Posterior cingulate gyrus (tissue), 11 donors: ENCODE measurements at regions not wholly inside any gene's neighbourhood (a gene's known extent, or its start where the extent isn't known, plus 50 kb on each side); places are given as distances from the start of the nearest gene placed in this dataset.

ENCODE experiments used
- DNase-seq, 10 donors: peaks; one replicate each; pipeline versions ENCODE4 v3.0.0 to v3.0.0-alpha.2; 2020 to 2021; ENCODE audit warnings: mixed read lengths in 3 of 10
- intact Hi-C: fragments of 100-400 bp; cut with DNase I; formaldehyde crosslinking; loops from one replicate; pipeline ENCODE4 v1.15.1; 2023

DNA sequence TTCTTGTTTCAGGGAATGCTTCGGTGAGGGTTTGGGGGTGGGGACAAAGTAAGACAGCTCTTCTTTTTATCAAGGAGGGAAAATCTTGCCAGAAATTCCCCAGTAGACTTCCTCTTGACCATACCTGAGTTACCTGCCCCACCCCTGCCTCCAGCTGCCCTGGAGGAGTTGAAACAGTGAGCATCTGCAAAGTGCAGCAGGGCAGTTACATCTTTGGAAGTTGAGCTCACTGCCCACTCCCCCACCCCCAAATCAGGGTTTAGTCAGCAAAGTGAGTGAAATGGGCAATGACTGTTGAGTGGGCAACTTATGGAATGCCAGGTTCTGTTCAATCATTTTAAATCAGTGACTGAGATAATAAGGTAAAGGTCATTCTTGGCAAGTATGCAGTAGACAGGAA is 98.8 kb downstream of the BANF2 start:
- intact Hi-C loops = no loop called here
- DNase-seq = no peak

DNA sequence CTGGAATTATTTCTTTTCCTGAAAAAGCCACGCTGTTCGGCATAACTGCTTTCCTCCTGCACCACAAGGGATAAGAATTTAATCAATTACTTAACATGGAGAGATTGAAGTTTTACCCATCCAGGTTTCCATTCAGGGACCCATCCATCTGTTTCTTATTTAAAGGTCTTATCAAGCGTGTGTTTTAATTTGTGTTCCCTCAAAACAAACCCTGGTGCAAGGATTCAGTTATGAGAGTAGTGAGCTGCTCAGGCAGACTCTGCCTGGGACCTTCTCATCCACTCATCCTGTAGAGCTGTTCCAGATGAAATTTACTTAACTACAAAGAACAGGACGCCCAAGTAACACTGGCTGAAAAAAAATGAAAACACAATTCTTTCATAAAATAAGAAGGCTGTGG is 97.8 kb downstream of the BANF2 start:
- no peak for DNase-seq

DNA sequence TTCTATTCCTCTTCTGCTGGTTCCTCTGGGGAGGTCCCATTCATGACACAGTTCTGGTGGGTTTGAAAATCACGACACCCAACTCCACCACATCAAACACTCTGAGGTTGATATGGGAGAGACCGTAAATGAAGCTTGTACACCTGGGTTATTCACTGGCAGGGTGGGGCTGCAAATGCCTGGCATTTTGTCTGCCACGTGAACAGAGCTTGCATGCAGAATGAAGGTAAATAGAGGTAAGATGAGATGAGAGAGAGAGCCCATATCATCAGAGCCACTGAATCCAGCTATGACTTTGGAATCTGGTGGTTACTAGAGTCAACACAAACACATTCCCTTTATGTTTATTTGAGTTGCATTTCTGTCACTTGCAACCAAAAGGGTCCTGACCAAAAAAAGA is 97.4 kb downstream of the BANF2 start:
- intact Hi-C loops = no loop called here
- no peak for DNase-seq

More for the DNA sequence above, 97.8 kb downstream of the BANF2 start:
- intact Hi-C loops = no loop called here

DNA sequence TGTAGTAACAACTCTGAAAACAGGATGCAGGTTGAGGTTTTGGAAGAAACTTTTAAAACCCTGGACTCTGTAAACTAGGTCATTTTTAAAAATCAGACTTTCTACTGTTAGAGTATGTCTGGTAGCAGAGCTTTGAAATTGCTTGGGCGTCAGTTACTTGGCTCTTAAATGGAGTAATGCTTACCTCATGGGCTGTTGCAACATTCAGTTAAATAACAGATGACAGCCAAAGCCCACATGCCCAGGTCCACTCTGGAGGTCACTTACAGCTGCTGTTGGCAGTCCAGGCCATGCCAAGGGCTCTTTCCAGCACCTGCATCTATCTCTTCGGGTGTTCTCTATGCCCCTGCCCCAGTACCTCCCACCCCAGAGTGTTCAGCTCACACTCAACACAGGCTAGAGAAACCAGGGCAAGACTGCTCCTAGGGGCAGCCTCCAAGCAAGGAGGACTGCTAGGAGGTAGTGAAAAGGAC is 96.4 kb downstream of the BANF2 start:
- intact Hi-C loops = no loop called here
- DNase-seq = peak in 1 of 10 donors; percentile 41

DNA sequence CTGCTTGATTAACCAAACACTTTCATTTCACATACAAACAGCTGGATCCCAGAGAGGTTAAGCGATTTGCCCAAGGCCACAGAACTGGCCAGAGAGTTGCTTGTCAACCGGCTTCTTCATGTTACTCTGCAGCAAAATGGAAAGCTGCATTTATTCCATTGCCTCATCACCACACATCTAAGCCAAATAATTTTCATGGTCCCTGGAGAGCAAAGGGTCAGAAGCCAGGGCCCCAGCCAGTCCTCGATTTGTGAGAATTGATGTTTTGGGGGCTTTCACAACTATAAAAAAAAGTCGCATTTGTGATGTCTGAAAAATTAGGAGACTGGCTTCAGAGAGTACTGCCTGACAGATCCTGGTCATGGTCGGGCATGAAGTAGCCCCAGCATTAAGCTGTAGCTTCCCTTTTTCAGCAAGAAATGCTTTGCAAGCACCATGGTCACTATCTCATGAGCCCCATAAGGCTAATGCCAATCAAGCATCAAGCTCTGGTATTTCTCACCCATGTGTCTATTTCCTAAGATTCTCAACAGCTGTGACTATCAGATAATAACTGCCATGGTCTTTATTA is 95.8 kb downstream of the BANF2 start:
- intact Hi-C loops = no loop called here
- peak in 1 of 10 donors; percentile 55 for DNase-seq

DNA sequence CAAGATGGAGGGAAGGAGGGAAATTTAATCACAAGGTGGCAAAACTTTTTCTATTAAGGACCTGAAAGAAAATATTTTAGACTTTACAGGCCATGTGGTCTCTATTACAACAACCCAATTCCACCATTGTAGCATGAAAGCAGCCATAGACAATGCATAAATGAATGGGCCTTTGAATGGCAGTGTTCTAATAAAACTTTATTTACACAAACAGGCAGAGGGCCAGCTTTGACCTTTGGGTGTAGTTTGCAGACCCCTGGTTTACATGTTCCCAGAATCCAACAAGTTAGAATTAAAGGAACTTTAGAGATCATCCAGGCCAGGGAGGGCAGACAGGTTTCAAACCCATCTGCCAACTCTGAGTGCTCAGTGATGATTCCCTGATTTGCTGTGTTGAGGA is 95.2 kb downstream of the BANF2 start:
- intact Hi-C loops = no loop called here
- no peak for DNase-seq

DNA sequence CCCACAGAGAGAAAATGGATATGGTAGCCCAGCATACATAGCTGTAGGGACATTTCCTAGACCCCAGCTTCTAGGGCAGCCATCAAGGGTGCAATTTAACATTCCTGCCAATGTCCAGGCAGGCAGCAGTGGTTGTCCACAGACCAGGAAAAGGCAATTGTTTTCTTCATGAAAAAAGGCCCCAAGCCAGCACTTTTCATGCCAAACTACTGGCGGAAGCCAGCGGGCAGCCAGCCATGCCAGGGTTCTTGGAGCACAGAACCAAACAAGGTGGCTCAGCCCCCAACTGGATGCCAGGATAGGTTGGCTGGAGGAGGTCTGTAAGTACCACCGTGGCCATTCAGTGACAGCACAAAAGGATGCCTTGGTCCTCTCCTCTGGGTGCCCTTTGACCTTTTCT is 94.6 kb downstream of the BANF2 start:
- intact Hi-C loops = no loop called here

DNA sequence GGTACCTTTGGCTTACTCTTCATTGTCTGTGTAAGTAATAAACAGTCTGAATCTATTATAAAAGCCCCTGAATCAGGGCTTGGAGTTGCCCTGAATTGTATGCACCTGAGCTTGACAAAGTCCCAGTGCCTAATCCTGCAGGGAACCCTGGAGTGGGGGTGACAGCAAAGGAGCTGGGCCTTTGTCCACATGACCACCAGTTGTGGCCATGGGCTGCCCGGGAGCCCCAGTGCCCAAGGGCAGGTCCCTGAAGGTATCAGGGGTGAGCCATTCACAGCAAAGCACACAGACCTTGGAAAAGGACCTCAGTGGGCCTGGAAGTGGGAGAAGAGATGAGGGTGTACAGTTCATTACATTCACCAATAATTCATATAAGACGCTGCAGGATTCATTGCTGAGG is 94.2 kb downstream of the BANF2 start:
- DNase-seq = peak in 1 of 10 donors; percentile 70
- intact Hi-C loops = no loop called here

More for the DNA sequence above, 94.6 kb downstream of the BANF2 start:
- peak in 8 of 10 donors; percentile 19 to 88 (median 46) for DNase-seq

DNA sequence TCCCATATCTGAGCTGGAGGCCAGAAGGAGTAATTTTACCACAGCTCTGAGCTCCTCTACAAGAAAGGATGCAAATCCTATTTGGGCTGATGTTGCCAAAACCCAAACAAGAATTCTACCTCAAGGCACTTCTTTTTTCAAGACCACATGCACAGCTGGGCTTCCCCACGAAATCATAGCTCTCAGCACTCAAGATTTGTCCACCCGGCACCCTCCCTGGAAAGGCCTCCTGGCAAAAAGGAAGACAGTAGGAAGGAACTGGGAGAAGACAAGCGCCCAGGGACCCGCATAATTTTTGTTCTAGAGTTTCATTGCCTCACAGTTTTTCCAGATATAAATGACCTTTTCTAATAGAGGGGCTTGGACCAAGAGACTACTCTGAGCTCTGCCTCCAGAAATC is 90.5 kb downstream of the BANF2 start:
- intact Hi-C loops = no loop called here

DNA sequence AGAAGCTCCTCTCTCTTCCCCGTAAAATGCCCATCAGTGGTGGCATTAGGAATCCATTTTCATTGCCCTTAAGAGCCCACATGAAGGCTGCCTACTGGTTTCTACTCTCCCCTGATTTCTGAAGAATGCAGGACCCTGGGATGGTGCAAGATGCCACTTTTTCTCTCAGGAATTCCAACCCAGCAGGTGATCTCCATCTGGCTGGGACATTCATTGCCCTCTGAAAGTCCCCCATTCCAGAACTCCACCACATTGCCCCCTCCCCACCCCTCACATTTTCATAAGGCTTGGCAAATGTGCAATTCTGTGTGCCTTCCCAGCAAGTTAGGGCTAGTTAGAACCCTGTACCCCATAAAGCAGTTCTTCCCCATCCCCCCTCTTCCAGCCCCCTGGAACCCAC is 88.0 kb downstream of the BANF2 start:
- DNase-seq = no peak

More for the DNA sequence above, 90.5 kb downstream of the BANF2 start:
- DNase-seq = peak in 1 of 10 donors; percentile 69

DNA sequence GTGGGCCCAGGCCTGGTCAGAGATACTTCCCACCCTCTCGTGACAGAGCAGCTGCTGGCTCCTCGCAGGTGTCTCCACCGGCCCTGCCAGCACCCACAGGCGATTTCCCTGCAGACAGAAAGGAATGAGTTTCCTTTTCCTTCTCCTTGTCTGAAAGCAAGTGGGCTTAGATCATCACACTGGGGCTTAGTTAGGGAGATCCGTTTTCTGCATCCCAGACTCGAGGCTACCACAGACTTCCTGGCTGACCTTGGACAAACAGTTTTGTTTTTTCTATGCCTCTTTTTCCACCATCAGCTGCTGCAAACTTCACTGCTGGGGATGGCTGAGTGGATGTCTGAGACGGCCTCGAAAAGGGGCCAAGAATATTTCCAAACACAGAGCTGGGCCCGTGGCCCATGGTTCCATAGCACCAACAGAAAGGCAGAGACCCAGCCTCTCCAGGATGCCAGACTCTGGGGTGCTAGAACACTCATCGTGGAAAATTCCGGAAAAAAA is 86.5 kb downstream of the BANF2 start:
- DNase-seq = peak in 1 of 10 donors; percentile 57
- intact Hi-C loops = no loop called here

More for the DNA sequence above, 88.0 kb downstream of the BANF2 start:
- intact Hi-C loops = no loop called here
